ENCODE measurements at regions not wholly inside any gene's neighbourhood (a gene's known extent, or its start where the extent isn't known, plus 50 kb on each side); places are given as distances from the start of the nearest gene placed in this dataset.

DNA sequence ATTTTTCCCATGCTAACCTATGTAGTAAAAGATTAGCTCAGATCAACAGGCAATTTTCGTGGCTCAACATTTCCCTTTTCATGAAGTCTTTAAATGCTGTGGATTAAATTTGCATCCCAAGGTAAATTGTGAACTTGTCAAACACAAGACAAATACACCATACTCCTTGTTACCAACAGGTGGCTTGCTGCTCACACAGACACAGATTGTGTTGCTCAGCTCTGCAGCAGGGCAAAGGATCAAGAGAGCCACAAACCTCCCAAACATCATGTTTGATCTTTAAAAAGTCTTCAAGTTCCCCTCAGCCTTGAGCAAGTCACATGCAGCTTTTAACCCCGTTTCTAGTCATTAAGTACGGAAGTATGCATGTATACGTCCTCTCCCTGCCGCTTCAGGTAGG is 119.6 kb upstream of the CNTNAP4 start:
- Mint-ChIP-seq H3K4me1 (ENCODE audit: low read depth) (no peaks in the 10 kb centered on the region), H3K9me3 (peaks cover 14% of the 10 kb centered on the region), H3K27ac (no peak overlapping the region), H3K4me3 (no peak overlapping the region), H3K27me3 (ENCODE audit: insufficient read depth) (no peaks in the 10 kb centered on the region), H3K36me3 (ENCODE audit: low read depth) (no peaks in the 10 kb centered on the region)
- no peak for TF ChIP-seq CTCF (IDR thresholded peaks at IDR 0.05)
- DNase-seq, result no peak

- H3K9me3 Mint-ChIP-seq, result peaks cover 23% of the 10 kb centered on the region
- H3K4me3 Mint-ChIP-seq, result no peak overlapping the region
- DNase-seq, result no peak
- H3K27me3 Mint-ChIP-seq (ENCODE audit: insufficient read depth), result no peaks in the 10 kb centered on the region
- no peak overlapping the region for H3K27ac Mint-ChIP-seq
- TF ChIP-seq CTCF (IDR thresholded peaks at IDR 0.05), result no peak
- no peaks in the 10 kb centered on the region for H3K4me1 Mint-ChIP-seq (ENCODE audit: low read depth)
- H3K36me3 Mint-ChIP-seq (ENCODE audit: low read depth), result no peaks in the 10 kb centered on the region
Measured at GRCh38 chr16:76162046-76162445, 115.2 kb upstream of the CNTNAP4 start.

- H3K4me1 Mint-ChIP-seq (ENCODE audit: low read depth), result no peaks in the 10 kb centered on the region
- H3K27me3 Mint-ChIP-seq (ENCODE audit: insufficient read depth), result no peaks in the 10 kb centered on the region
- H3K27ac Mint-ChIP-seq, result no peak overlapping the region
- peaks cover 25% of the 10 kb centered on the region for H3K9me3 Mint-ChIP-seq
- DNase-seq, result no peak
- H3K4me3 Mint-ChIP-seq, result no peak overlapping the region
- TF ChIP-seq CTCF (IDR thresholded peaks at IDR 0.05), result no peak
- no peaks in the 10 kb centered on the region for H3K36me3 Mint-ChIP-seq (ENCODE audit: low read depth)
Measured at GRCh38 chr16:76164970-76165558, 112.1 kb upstream of the CNTNAP4 start.

DNA sequence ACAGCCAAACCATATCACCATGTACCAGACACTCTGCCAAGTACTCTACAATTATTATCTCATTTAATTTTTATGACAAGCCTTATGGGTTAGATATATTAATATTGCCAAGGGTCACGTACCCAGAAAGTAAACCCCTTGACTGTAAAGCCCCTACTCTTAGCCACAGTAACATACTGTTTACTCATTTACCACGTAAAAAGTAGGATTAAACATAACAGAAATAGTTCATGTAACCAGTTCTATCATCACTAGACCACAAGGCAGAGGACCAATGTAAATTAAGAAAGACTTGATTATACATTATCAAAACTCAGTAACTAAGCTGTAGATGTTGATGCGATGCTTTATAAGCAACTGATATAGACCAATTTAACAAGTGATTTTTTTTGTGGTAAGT is 101.5 kb upstream of the CNTNAP4 start:
- DNase-seq, result no peak
- Mint-ChIP-seq H3K27ac (no peak overlapping the region), H3K4me3 (no peak overlapping the region), H3K36me3 (ENCODE audit: low read depth) (no peaks in the 10 kb centered on the region), H3K9me3 (peaks cover 28% of the 10 kb centered on the region), H3K27me3 (ENCODE audit: insufficient read depth) (no peaks in the 10 kb centered on the region; the same call in 1 of the 2 replicates), H3K4me1 (ENCODE audit: low read depth) (no peaks in the 10 kb centered on the region)
- TF ChIP-seq CTCF (IDR thresholded peaks at IDR 0.05), result no peak

DNA sequence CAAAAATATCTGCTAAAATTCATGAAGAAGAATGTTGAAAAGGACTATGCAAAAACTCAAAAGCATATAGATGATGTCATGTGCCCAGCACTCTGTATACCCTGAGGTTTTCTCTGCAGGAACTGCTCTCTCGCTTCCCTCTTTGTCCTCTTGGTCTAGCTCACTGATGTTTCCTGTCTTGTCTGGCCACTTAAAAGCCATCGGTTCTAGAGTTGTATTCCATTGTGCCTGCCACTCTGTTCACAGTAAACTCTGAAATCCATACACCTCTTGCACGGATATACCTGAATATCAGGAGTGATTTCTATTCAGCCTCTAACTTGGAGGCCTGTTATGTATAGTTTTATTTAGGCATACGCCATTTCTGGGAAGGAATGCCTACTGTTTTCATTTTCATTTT is 101.0 kb upstream of the CNTNAP4 start:
- Mint-ChIP-seq H3K4me3 (no peak overlapping the region), H3K27ac (no peak overlapping the region), H3K36me3 (ENCODE audit: low read depth) (no peaks in the 10 kb centered on the region), H3K27me3 (ENCODE audit: insufficient read depth) (no peaks in the 10 kb centered on the region; the same call in 1 of the 2 replicates), H3K4me1 (ENCODE audit: low read depth) (no peaks in the 10 kb centered on the region), H3K9me3 (peaks cover 28% of the 10 kb centered on the region)
- no peak for TF ChIP-seq CTCF (IDR thresholded peaks at IDR 0.05)
- no peak for DNase-seq

- Mint-ChIP-seq H3K4me1 (ENCODE audit: low read depth) (no peaks in the 10 kb centered on the region), H3K4me3 (no peak overlapping the region), H3K27me3 (ENCODE audit: insufficient read depth) (no peaks in the 10 kb centered on the region; the same call in 1 of the 2 replicates), H3K27ac (no peak overlapping the region), H3K36me3 (ENCODE audit: low read depth) (no peaks in the 10 kb centered on the region), H3K9me3 (peaks cover 25% of the 10 kb centered on the region)
- no peak for TF ChIP-seq CTCF (IDR thresholded peaks at IDR 0.05)
- no peak for DNase-seq
Measured at GRCh38 chr16:76176616-76177015, 100.6 kb upstream of the CNTNAP4 start.

All from HFFc6 (cell line).